Activated CD8-positive, alpha-beta T cell treated with anti-CD3 and anti-CD28 coated beads for 36 hours (primary cell): ENCODE measurements at regions not wholly inside any gene's neighbourhood (a gene's known extent, or its start where the extent isn't known, plus 50 kb on each side); places are given as distances from the start of the nearest gene placed in this dataset.

Experiments
- ATAC-seq: fragments of 200-7000 bp; cut with Tn5 transposase; one replicate; pipeline ENCODE4 v1.10.0; 2021; ENCODE audit warnings: mild to moderate bottlenecking, moderate library complexity
- CTCF ChIA-PET: fragments of 350-600 bp; sonication (Branson Sonifier 250); formaldehyde crosslinking; loops from one replicate; lab custom pipeline; 2021; ENCODE audit warnings: antibody characterized with exemption; lab: Charles Lee
- POLR2A ChIA-PET: fragments of 350-600 bp; sonication (Branson Sonifier 250); formaldehyde crosslinking; loops from one replicate; lab custom pipeline; 2021; ENCODE audit warnings: antibody characterized with exemption; lab: Charles Lee
- DNase-seq: peaks from one replicate; pipeline ENCODE4 v3.0.0-alpha.2; 2020
- H3K27ac Mint-ChIP-seq: one replicate; pipeline ENCODE4 v1.8.0; 2021; ENCODE audit warnings: mild to moderate bottlenecking, mixed read lengths
- H3K27me3 Mint-ChIP-seq: one replicate; pipeline ENCODE4 v1.8.0; 2021; ENCODE audit warnings: mixed read lengths
- H3K36me3 Mint-ChIP-seq: one replicate; pipeline ENCODE4 v1.8.0; 2021; ENCODE audit warnings: low read depth, mixed read lengths
- H3K4me1 Mint-ChIP-seq: one replicate; pipeline ENCODE4 v1.8.0; 2021; ENCODE audit warnings: low read depth, mixed read lengths
- H3K4me3 Mint-ChIP-seq: one replicate; pipeline ENCODE4 v1.8.0; 2021; ENCODE audit warnings: mild to moderate bottlenecking, moderate library complexity, mixed read lengths
- H3K9me3 Mint-ChIP-seq: one replicate; pipeline ENCODE4 v1.8.0; 2021; ENCODE audit warnings: mixed read lengths
- CTCF ChIP-seq: fragments of 200-600 bp; IDR thresholded peaks from one replicate; pipeline ENCODE4 v1.8.0; 2022; ENCODE audit warnings: antibody characterized with exemption, mild to moderate bottlenecking
- intact Hi-C: fragments of 100-400 bp; cut with micrococcal nuclease; formaldehyde crosslinking; loops from one replicate; pipeline ENCODE4 v1.10.0; 2022

- H3K27me3 Mint-ChIP-seq = no peaks in the 10 kb centered on the region
- H3K4me3 Mint-ChIP-seq = no peak overlapping the region
- ATAC-seq = no peak
- H3K9me3 Mint-ChIP-seq = no peaks in the 10 kb centered on the region
- intact Hi-C loops = no loop called here
- H3K36me3 Mint-ChIP-seq = no peaks in the 10 kb centered on the region
- POLR2A ChIA-PET = interaction anchor here (0.6 kb wide), 1 partner anchor 11 kb away, joined by 3 read pairs; no protein-coding TSS in a partner anchor
- DNase-seq = no peak
- CTCF ChIA-PET = interaction anchor here (0.9 kb wide), 1 partner anchor 9 kb away, joined by 3 read pairs; no protein-coding TSS in a partner anchor
- H3K4me1 Mint-ChIP-seq = peaks cover 1% of the 10 kb centered on the region
- TF ChIP-seq CTCF = no peak
- H3K27ac Mint-ChIP-seq = no peak overlapping the region
These were observed 323.5 kb downstream of the FOXO1 start for GRCh38 chr13:40342901-40343300.

GRCh38 chr13:40343550-40344269, 322.7 kb downstream of the FOXO1 start:
- DNase-seq = no peak
- Mint-ChIP-seq H3K4me3 (no peak overlapping the region), H3K4me1 (peaks cover 1% of the 10 kb centered on the region)

GRCh38 chr13:40344270-40345148, 321.9 kb downstream of the FOXO1 start:
- Mint-ChIP-seq H3K4me1 (peaks cover 1% of the 10 kb centered on the region), H3K4me3 (no peak overlapping the region), H3K27ac (no peak overlapping the region), H3K9me3 (no peaks in the 10 kb centered on the region), H3K36me3 (no peaks in the 10 kb centered on the region), H3K27me3 (no peaks in the 10 kb centered on the region)
- no peak for TF ChIP-seq CTCF
- ChIA-PET POLR2A (no interaction called here), CTCF (no interaction called here)
- intact Hi-C loops = no loop called here
- no peak for ATAC-seq
- DNase-seq = no peak

More at GRCh38 chr13:40343550-40344269, 322.7 kb downstream of the FOXO1 start:
- no peaks in the 10 kb centered on the region for H3K9me3 Mint-ChIP-seq
- ChIA-PET CTCF (interaction anchor here (0.9 kb wide), 1 partner anchor 9 kb away, joined by 3 read pairs; no protein-coding TSS in a partner anchor), POLR2A (no interaction called here)
- no peak for ATAC-seq
- no peak overlapping the region for H3K27ac Mint-ChIP-seq
- no peaks in the 10 kb centered on the region for H3K27me3 Mint-ChIP-seq
- H3K36me3 Mint-ChIP-seq = no peaks in the 10 kb centered on the region
- intact Hi-C loops = no loop called here
- no peak for TF ChIP-seq CTCF

GRCh38 chr13:40345149-40345514, 321.3 kb downstream of the FOXO1 start:
- H3K27ac Mint-ChIP-seq = no peak overlapping the region

More at GRCh38 chr13:40345149-40345514, 321.3 kb downstream of the FOXO1 start:
- peaks cover 1% of the 10 kb centered on the region for H3K4me1 Mint-ChIP-seq
- POLR2A ChIA-PET = no interaction called here
- intact Hi-C loops = no loop called here
- H3K36me3 Mint-ChIP-seq = no peaks in the 10 kb centered on the region
- H3K27me3 Mint-ChIP-seq = no peaks in the 10 kb centered on the region
- H3K9me3 Mint-ChIP-seq = no peaks in the 10 kb centered on the region
- no peak overlapping the region for H3K4me3 Mint-ChIP-seq
- no peak for TF ChIP-seq CTCF
- no peak for DNase-seq
- no peak for ATAC-seq
- CTCF ChIA-PET = no interaction called here
